SHP77 (cell line): ENCODE measurements at regions not wholly inside any gene's neighbourhood (a gene's known extent, or its start where the extent isn't known, plus 50 kb on each side); places are given as distances from the start of the nearest gene placed in this dataset.

ENCODE experiments used
- DNase-seq, 2 experiments: peaks; one replicate each; lab custom pipeline; 2025; lab: John Stamatoyannopoulos, UW

DNA sequence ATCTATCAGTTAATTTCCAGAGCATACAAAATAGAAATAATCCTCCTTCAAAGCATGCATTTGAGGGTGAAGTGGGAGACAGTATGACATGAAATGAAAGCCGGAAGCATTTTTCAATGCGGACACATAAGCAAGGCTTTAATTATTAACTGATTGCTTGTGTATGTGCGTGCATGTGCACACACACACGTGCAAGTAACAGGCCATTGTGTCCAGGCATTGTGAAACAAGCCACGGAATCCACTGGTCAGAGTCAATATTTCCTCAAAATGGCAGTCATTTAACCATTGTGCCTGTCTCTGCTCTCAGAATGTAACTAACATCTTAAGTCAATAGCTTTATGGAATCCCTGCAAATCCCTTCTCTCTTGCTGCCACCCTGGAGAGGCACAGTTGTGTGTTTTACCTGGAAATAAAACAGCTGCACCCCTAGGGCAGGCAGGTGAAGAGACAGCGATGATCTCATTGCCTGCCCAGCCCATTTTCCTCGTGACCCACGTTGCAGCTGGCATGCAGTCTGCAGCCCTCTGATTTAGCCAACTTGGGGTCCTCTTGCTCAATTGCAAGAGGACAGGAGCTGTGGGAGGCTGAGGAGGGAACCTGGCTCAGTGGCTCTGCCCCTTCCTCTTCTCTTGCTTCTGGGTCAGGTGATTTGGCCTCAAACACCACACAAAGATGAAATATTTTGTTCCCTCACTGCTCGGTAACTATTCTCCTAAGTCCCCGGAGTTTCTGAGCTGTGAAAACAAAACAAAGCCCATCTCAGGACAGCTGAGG is 500.9 kb upstream of the ZMIZ1 start:
- DNase-seq: peak; percentile 47 to 61

DNA sequence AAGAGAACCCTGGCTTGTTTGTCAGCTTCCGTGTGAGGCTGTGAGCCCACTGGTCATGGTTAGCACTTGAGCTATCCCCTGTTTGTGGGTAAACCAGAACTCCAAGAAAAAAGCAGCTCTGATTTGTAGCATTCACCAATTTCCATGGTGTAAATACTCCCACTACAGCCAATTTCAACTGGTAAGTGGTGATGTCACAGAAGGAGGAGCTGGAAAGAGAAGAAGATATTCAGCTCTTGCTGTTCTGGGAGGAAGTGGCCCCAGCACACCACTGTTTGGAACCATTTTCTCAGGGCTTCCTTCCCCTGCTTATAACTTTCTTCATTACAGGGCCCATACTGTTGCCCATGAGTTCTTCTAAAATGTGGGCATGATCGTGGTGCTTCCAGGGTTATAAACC is 500.1 kb upstream of the ZMIZ1 start:
- no peak for DNase-seq

DNA sequence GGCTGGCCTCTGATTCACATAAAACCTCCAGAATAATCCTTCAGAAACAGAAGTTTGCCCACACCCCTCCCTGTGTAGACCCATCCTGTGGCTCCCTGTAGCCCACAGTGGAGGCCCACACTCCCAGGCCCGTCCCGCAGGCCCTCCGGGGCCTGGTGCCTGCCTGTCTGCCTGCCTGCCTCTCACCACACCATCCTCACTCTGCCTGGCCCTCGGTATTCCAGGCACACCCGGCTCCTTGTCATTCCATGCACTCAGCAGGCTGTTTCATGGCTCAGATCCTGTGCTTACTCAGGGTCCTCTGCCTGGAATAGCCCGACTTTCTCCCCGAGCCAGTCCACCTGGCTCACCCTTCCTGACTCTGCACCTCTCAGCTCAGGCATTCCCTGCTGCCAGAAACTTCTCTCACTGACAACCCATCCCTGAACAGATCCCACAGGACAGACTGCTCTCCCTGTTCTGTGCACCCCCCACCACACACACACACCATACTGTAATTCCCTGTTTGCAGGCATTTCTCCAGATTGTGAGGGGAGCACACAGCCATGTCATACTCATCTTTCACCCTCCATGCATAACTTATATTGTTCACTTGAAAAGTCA is 498.0 kb upstream of the ZMIZ1 start:
- no peak for DNase-seq

DNA sequence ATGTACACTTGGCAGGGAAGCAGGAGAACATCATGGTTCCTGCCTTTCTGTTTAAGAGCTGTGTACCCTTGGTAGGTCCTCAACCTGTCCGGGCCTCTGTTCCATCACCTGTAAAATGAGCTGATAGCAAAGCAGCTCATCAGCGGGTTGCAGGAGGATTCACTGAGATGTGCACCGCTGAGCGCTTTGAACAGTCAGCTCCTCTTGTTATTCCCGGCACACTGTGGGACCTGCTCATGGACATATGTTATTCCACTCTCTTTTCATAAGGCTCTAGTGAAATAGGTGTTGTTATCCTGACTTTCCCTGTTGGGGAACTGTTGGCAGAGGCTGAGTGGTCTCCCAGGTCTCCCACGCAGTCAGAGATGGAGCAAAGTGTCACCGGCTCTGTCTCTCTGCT is 497.5 kb upstream of the ZMIZ1 start:
- no peak for DNase-seq

DNA sequence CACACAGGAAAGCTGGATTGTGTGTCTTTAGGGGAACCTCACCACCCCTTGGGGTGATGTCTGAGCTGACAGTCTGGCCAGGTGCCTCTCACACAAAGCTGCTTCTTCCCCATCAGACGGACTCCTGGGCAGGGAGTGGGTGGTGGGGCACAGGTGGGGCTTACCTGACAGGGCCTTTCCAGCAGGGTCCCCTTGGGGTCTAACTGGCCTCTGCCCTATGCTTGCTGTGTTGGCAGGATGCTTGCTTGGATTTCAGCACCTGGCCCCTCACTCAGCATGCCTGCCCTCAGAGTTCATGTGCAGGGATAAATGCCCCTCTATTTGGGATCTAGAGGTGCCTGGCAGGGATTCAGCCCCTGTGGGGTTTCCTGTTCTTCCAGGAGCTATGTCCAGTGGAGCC is 496.9 kb upstream of the ZMIZ1 start:
- DNase-seq: no peak

DNA sequence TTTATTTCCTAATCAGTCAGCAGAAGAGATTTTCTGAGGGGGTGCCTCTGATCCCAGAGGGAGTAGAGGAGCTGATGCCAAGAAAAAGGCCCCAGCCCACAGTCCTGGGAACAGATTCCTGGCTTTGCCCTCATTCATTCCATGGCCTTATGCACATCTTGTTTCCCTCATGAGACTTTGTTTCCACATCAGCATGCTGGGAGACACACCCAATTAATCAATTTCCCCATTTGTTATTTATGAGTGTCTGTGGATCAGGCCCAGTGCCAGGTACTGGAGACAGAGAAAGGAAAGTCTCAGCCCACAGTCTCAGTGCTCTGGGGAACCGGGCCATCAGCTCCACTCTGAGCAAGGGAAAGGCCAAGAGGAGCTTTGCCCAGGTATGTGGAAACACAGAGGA is 496.2 kb upstream of the ZMIZ1 start:
- DNase-seq: no peak

DNA sequence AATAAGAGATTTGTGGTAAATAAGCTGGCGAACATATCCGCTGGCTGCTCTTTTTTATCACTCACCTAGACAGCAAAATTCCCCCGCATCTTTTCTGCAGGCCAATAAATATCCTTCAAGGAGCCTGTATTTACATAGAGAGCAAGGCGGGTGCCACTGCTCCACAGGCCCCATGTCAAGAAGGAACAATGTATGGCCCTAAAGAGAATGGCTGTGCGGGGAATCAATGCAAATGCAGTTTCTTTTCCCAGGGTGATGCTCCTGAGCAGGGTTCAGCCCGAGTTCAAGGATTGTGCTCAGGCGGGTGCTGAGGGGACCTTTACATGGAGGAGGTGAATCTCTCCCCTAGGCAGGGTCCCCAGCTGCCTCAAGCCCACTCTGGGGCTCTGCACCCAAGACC is 494.2 kb upstream of the ZMIZ1 start:
- DNase-seq: no peak

DNA sequence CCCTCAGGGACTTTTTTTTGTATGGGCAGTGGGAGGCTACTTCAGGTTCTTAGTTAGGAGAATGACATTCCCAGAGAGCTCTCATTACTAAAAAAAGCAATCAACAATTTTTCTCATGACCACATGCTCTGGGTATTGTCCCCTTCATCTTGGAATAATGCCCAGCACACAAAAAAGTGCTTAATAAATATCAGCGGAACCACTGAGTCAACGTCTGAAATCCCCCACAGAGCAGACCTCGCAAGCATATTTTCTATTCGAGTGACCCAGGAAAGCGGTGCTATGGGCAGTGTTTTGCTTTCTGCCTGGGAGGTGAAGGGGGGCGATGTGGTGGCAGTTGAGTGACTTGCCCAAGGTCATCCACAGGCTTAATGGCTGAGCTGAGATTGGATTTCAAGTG is 493.4 kb upstream of the ZMIZ1 start:
- no peak for DNase-seq

DNA sequence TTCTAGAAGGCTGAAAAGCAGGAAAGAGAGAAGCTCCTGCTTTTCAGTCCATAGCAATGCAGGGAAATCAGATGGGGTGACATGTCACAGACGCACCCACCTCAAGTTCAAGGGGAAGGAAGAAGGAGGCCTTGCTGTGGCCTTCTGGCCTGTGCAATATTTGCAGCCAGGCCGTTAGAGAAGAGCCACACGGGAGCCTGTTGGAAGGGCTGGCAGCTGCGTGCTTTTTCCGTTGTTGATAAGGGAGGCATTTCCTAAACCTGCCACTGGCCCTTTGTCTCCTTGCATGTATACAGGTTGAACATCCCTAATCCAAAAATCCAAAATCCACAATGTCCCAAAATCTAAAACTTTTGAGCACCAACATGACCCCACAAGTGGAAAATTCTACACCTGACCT is 492.5 kb upstream of the ZMIZ1 start:
- no peak for DNase-seq

DNA sequence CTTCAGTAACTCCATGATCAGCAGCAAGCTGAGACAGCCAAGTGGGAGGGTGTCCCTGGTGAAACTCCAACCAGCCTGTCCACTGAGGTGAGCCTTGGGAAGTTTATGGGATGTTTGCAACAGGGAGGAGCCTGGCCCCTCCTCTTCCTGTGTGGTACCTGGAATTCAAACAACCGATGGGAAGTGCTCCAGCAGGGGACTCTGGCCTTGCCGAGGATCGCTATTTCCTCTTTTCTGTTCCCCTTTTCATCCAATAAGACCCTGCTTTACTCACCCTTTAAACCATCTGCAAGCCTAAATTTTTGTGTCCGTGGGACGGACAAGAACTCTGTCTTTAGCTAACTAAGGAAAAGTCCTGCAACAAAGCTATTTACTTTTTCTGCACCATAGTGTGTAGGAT is 491.1 kb upstream of the ZMIZ1 start:
- DNase-seq: no peak

DNA sequence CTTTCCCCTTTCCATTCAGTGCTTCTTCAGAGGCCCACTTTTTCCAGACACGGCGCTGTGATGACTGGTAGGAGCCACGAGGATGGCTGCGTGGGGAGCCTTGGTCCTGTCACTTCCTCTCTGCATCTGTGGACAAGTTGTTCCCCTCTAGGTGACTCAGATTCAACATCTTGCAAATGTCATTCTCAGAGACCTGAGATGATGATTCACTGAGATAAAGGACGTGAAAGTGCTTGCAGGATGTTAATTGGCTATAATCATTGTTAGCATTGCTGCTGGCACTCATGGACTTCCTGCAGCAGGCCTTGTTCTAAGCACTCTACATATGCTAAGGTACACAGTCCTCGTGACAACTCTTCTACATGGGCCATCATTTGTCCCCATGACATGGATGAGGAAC is 489.8 kb upstream of the ZMIZ1 start:
- no peak for DNase-seq

DNA sequence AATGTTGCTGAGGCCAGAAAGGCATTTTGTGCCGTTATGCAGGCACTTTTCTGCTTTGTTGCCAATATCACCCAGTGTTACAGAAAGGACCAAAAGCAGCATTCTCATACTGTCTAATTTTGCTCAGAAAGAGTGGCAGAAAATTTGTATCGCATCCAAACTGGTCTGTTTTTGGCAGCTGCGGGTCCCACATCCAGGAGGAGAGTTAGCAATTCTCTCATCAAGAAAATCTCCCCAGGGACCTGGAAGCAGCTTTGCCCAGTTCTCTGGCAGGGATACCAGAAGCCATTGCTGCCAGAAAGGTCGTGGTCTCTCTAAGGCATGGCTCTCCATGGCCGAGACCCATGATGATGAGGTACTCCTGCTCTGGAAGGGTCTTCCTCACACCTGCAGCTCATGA is 489.2 kb upstream of the ZMIZ1 start:
- DNase-seq: no peak

DNA sequence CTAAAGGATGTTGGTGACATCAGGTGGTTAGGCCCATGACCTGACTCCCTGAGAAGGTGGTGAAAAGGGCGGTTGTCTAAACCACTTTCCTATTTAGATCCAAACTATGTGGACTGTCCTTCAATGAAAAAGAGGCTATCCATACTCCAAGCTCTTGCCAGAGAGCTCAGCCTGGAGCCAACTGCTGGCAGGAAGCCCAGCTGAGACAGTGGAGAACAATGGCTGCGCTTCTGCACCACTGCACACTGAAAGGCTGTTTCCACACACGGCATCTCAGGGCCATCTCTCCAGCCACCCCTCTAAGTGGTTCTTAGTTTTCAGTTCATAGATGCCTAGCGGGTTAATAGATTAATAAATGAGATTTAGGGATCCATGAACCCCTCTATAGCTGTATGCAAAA is 488.8 kb upstream of the ZMIZ1 start:
- peak; percentile 17 to 41 for DNase-seq

DNA sequence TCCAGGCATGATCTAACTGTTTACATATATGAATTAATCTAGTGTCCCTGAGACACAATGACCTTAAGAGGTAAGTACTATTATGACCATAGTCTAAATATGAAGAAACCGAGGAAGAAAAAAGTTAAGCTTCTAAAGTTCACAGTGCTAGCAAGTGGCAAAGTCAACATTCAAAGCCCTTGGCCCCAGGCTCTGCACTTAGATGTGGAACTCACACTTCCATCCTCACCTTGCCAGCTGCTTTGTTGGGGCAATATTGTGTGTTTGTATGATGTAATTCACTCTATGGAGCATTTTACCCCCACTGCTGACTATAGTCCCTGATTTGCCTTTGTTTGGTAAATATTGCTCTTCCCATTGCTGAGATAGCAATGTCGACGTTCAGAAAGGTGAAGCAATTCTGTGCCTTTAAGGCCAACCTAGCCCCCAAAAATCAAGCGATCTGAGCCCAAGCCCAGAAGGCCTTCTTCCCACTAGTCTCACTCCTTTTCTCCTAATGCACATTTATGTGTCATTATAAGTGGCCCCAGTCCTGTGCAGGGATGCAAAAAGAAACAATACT is 487.6 kb upstream of the ZMIZ1 start:
- DNase-seq: no peak

DNA sequence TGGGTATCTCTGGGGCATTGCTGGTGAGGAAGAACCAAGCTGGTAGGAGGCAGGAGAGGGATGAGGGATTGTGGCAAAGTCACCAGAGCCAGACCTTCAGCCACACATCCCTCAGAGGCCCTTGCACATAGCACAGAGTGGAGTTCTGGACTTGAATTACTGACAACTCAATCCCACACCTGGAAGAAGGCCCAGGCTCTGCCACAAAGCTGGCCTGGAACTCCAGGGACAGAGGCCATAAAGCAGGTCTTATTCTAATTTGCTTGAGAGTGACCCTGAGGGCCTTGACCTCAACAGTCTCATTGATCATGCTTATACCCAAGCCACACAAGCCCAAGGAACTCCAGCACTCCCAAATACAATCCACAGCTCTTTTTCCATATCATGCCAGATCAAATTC is 486.2 kb upstream of the ZMIZ1 start:
- no peak for DNase-seq

DNA sequence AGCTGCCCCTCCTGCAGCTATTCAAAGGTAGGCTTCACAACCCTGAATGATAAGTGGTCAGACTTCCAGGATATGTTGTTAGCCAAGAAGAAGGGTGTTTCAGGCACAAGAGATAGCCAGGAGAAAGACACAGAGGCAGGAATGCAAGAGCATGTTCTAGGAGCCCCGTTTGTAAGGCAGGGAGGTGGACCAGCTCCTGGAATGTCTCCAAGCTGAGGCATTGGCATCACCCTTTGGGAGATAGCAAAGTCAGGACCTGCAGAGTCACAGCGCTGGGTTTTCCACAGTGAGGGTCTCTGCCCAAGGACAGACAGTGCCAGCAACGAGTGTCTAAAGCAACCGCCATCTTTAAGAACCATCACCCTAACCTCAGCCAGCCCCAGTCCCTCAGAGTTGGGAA is 484.5 kb upstream of the ZMIZ1 start:
- DNase-seq: no peak

DNA sequence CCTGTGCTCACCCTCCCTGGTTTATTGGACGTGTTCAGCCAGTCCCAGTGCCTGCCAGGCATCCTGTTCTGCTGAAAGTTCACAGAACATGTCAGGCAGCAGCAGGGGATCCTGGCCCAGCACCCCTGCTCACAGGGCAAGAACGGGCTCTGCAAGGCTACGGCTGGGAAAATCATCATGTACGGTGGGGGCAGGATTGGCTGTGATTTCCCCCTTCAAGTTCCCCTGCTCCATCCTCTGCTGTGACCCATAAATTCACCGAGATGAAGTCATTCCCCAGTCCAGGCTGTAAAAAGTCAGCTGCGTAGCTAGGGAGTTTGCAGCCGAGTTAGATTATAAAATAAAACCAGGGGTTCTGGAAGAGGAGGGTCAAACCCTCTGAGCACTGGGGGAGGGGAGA is 484.1 kb upstream of the ZMIZ1 start:
- no peak for DNase-seq

DNA sequence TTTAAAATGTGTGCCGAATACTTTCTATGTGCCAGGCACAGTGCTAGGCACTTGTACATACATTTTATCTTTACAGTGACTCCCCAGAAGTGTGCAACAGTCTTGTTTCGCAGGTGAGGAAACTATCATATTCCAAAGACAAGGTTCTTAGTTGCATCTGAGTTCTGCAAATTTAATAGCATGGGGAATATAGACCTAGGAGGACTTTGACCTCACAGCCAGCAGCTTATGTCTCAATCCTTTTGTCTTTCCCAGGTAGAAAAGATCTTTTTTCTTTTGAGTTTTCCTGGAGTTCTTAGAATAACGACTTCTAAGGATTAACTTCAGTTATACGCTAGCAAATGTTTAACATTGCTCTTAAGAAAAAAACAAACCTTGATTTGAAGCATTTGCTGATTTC is 482.8 kb upstream of the ZMIZ1 start:
- no peak for DNase-seq

DNA sequence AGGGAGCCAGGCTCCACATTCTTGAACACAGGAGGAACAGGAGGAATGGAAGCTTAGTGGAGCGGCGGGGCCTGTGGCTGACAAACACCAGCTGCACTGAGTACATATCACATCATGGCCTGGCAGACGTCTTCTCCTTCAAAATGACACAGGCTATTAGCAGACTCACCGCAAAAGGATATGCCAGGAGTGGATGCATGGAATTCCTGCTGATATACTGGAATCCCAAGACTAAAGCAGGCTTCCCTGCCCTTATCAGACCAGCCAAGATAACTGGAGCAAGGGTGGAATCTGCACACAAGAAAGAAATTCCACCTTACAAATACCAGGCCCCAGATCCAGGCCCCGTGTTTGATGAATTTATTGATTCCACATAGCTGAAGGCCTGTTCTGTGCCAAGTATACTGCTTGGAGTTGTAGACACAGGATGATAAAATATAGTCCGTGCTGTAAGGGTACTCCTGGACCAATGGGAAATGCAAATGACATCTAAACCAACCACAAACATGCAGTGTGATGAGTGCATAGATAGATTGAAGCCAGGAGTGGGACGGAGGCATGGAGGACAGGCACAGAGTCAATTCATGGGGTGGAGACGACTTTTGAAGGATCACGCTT is 480.5 kb upstream of the ZMIZ1 start:
- peak in 1 of 2 experiments; percentile 38 for DNase-seq

DNA sequence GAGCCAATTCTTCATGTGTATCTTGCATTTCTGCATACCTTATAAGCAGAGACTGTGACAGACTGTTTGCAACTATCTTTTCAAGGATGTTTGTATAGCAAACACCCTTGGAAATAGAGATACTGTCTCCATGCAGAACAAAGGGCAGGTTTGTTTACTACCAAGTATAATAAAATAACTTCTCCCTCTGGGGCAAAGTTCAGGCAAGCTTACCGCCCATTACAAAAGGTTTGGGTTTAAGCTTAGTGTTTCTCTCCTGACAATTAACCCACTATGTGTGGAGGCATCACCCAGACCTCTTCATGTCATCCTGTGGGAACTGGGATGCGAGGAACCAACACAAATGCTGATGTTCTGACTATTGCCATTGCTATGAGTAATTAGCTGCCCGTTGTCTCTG is 479.1 kb upstream of the ZMIZ1 start:
- no peak for DNase-seq

DNA sequence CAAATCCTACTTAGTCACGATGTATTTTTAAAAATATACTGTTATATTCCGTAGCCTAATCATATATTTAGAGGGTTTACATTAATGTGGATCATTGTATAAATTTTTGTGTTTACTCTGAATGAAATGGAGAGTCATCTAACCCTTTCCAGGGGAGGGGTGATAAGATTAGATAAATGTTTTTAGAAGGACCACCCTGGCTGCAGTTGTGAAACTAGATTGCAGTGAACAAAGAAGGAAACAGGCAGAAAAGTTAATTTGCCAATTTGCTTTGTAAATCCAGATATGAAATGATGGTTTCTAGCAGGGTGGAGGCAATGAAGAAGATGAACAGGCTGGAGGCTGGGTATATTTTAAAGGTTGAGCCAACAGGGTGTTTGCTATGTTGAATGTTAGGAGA is 477.7 kb upstream of the ZMIZ1 start:
- no peak for DNase-seq

DNA sequence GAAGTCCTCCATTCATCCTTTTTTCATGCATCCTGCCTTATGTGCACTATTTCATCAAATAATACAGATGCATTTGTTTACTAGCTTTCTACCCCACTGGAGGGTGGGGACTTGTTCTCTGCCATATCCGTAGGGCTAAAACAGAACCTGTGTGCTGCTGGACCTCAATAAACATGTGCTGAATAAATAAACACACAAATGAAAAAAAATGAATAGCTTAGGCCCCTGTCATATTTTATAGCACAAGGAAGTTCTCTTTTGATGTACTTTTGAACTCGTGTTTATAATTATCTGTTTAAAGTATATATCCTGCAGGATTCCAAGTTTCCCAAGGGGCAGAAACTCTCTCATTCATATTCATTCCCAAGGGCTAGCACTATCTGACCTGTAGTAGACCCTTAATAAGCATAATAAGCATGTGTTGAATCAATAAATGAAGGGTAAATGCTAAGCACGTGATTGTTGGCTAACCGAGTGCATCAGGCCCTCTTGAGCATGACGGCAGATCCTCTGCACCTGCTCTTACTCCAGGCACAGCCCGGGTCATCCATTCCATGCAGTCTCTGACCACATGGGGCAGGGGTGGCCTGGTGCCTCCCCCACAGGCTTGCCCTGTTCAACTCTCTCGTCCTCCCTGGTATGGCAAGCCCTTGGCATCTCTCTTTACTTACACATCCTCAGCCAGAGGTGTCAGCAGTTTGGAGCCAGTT is 474.1 kb upstream of the ZMIZ1 start:
- peak; percentile 21 to 55 for DNase-seq

DNA sequence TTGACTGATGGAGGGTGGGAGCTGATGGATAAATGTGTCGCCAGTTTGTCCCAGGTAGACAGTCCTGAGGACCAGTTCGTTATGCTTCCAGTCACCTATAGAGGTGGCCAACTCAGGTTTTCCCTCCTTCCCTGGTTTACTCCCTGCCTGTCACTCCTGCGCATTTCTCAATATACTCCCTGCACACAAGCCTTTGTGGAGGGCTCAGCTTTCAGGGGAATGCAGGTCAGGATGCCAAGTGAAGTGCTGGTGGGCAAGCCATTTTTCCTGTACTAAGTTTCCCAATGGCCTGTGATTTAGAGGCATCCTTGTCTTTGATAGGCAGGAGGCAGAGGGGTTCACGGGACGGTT is 473.5 kb upstream of the ZMIZ1 start:
- no peak for DNase-seq
